ENCODE measurements at regions not wholly inside any gene's neighbourhood (a gene's known extent, or its start where the extent isn't known, plus 50 kb on each side); places are given as distances from the start of the nearest gene placed in this dataset.

GRCh38 chr3:99269606-99270351 lies 368.3 kb upstream of the DCBLD2 start:
- Mint-ChIP-seq H3K4me1 (ENCODE audit: low read depth) (no peaks in the 10 kb centered on the region), H3K27me3 (ENCODE audit: low read depth) (no peaks in the 10 kb centered on the region), H3K27ac (no peak overlapping the region), H3K4me3 (ENCODE audit: low read depth) (no peak overlapping the region), H3K9me3 (peaks cover 5% of the 10 kb centered on the region), H3K36me3 (ENCODE audit: low read depth) (no peaks in the 10 kb centered on the region)
- intact Hi-C loops (cut with micrococcal nuclease), result no loop called here
- no peak for DNase-seq (ENCODE audit: low spot score)

GRCh38 chr3:99256788-99257187 lies 355.3 kb upstream of the DCBLD2 start:
- no peak overlapping the region for H3K27ac Mint-ChIP-seq
- no peak for DNase-seq (ENCODE audit: low spot score)
- H3K9me3 Mint-ChIP-seq, result peaks cover 6% of the 10 kb centered on the region
- H3K4me3 Mint-ChIP-seq (ENCODE audit: low read depth), result no peak overlapping the region
- H3K27me3 Mint-ChIP-seq (ENCODE audit: low read depth), result no peaks in the 10 kb centered on the region
- intact Hi-C loops (cut with micrococcal nuclease), result no loop called here
- no peaks in the 10 kb centered on the region for H3K4me1 Mint-ChIP-seq (ENCODE audit: low read depth)
- H3K36me3 Mint-ChIP-seq (ENCODE audit: low read depth), result no peaks in the 10 kb centered on the region

GRCh38 chr3:99253963-99254355 lies 352.5 kb upstream of the DCBLD2 start:
- intact Hi-C loops (cut with micrococcal nuclease), result no loop called here
- no peaks in the 10 kb centered on the region for H3K27me3 Mint-ChIP-seq (ENCODE audit: low read depth)
- peaks cover 6% of the 10 kb centered on the region for H3K9me3 Mint-ChIP-seq
- DNase-seq (ENCODE audit: low spot score), result no peak
- H3K4me3 Mint-ChIP-seq (ENCODE audit: low read depth), result no peak overlapping the region
- H3K27ac Mint-ChIP-seq, result no peak overlapping the region
- H3K4me1 Mint-ChIP-seq (ENCODE audit: low read depth), result no peaks in the 10 kb centered on the region
- H3K36me3 Mint-ChIP-seq (ENCODE audit: low read depth), result no peaks in the 10 kb centered on the region

GRCh38 chr3:99250821-99251355 lies 349.4 kb upstream of the DCBLD2 start:
- Mint-ChIP-seq H3K4me3 (ENCODE audit: low read depth) (no peak overlapping the region), H3K4me1 (ENCODE audit: low read depth) (no peaks in the 10 kb centered on the region), H3K27ac (no peak overlapping the region), H3K9me3 (no peaks in the 10 kb centered on the region), H3K36me3 (ENCODE audit: low read depth) (no peaks in the 10 kb centered on the region), H3K27me3 (ENCODE audit: low read depth) (no peaks in the 10 kb centered on the region)
- DNase-seq (ENCODE audit: low spot score), result no peak
- intact Hi-C loops (cut with micrococcal nuclease), result no loop called here

GRCh38 chr3:99250272-99250671 lies 348.8 kb upstream of the DCBLD2 start:
- intact Hi-C loops (cut with micrococcal nuclease), result no loop called here
- no peak for DNase-seq (ENCODE audit: low spot score)
- H3K4me1 Mint-ChIP-seq (ENCODE audit: low read depth), result no peaks in the 10 kb centered on the region
- H3K4me3 Mint-ChIP-seq (ENCODE audit: low read depth), result no peak overlapping the region
- no peak overlapping the region for H3K27ac Mint-ChIP-seq
- no peaks in the 10 kb centered on the region for H3K27me3 Mint-ChIP-seq (ENCODE audit: low read depth)
- no peaks in the 10 kb centered on the region for H3K9me3 Mint-ChIP-seq
- H3K36me3 Mint-ChIP-seq (ENCODE audit: low read depth), result no peaks in the 10 kb centered on the region

- no peaks in the 10 kb centered on the region for H3K36me3 Mint-ChIP-seq (ENCODE audit: low read depth)
- no peak overlapping the region for H3K27ac Mint-ChIP-seq
- no peaks in the 10 kb centered on the region for H3K9me3 Mint-ChIP-seq
- H3K4me3 Mint-ChIP-seq (ENCODE audit: low read depth), result no peak overlapping the region
- intact Hi-C loops (cut with micrococcal nuclease), result no loop called here
- DNase-seq (ENCODE audit: low spot score), result no peak
- H3K27me3 Mint-ChIP-seq (ENCODE audit: low read depth), result no peaks in the 10 kb centered on the region
- no peaks in the 10 kb centered on the region for H3K4me1 Mint-ChIP-seq (ENCODE audit: low read depth)
These were observed 348.1 kb upstream of the DCBLD2 start for GRCh38 chr3:99249627-99250026.

- no peaks in the 10 kb centered on the region for H3K9me3 Mint-ChIP-seq
- intact Hi-C loops (cut with micrococcal nuclease), result no loop called here
- H3K27me3 Mint-ChIP-seq (ENCODE audit: low read depth), result no peaks in the 10 kb centered on the region
- no peak overlapping the region for H3K27ac Mint-ChIP-seq
- H3K4me1 Mint-ChIP-seq (ENCODE audit: low read depth), result no peaks in the 10 kb centered on the region
- no peak overlapping the region for H3K4me3 Mint-ChIP-seq (ENCODE audit: low read depth)
- DNase-seq (ENCODE audit: low spot score), result no peak
- H3K36me3 Mint-ChIP-seq (ENCODE audit: low read depth), result no peaks in the 10 kb centered on the region
These were observed 347.4 kb upstream of the DCBLD2 start for GRCh38 chr3:99248913-99249312.

- Mint-ChIP-seq H3K4me3 (ENCODE audit: low read depth) (no peak overlapping the region), H3K27ac (no peak overlapping the region), H3K9me3 (no peaks in the 10 kb centered on the region), H3K27me3 (ENCODE audit: low read depth) (no peaks in the 10 kb centered on the region), H3K36me3 (ENCODE audit: low read depth) (no peaks in the 10 kb centered on the region), H3K4me1 (ENCODE audit: low read depth) (no peaks in the 10 kb centered on the region)
- DNase-seq (ENCODE audit: low spot score), result no peak
- intact Hi-C loops (cut with micrococcal nuclease), result no loop called here
These were observed 346.6 kb upstream of the DCBLD2 start for GRCh38 chr3:99248130-99248529.

- no peaks in the 10 kb centered on the region for H3K9me3 Mint-ChIP-seq
- H3K36me3 Mint-ChIP-seq (ENCODE audit: low read depth), result no peaks in the 10 kb centered on the region
- H3K27me3 Mint-ChIP-seq (ENCODE audit: low read depth), result no peaks in the 10 kb centered on the region
- no peak for DNase-seq (ENCODE audit: low spot score)
- H3K27ac Mint-ChIP-seq, result no peak overlapping the region
- no peaks in the 10 kb centered on the region for H3K4me1 Mint-ChIP-seq (ENCODE audit: low read depth)
- no peak overlapping the region for H3K4me3 Mint-ChIP-seq (ENCODE audit: low read depth)
- intact Hi-C loops (cut with micrococcal nuclease), result no loop called here
These were observed 344.6 kb upstream of the DCBLD2 start for GRCh38 chr3:99246010-99246654.

- H3K27ac Mint-ChIP-seq, result no peak overlapping the region
- no peak overlapping the region for H3K4me3 Mint-ChIP-seq (ENCODE audit: low read depth)
- no peaks in the 10 kb centered on the region for H3K9me3 Mint-ChIP-seq
- no peaks in the 10 kb centered on the region for H3K4me1 Mint-ChIP-seq (ENCODE audit: low read depth)
- no peak for DNase-seq (ENCODE audit: low spot score)
- H3K36me3 Mint-ChIP-seq (ENCODE audit: low read depth), result no peaks in the 10 kb centered on the region
- H3K27me3 Mint-ChIP-seq (ENCODE audit: low read depth), result no peaks in the 10 kb centered on the region
- intact Hi-C loops (cut with micrococcal nuclease), result no loop called here
These were observed 340.8 kb upstream of the DCBLD2 start for GRCh38 chr3:99242271-99242670.

- Mint-ChIP-seq H3K4me1 (ENCODE audit: low read depth) (no peaks in the 10 kb centered on the region), H3K27me3 (ENCODE audit: low read depth) (no peaks in the 10 kb centered on the region), H3K27ac (no peak overlapping the region), H3K4me3 (ENCODE audit: low read depth) (no peak overlapping the region), H3K9me3 (no peaks in the 10 kb centered on the region), H3K36me3 (ENCODE audit: low read depth) (no peaks in the 10 kb centered on the region)
- intact Hi-C loops (cut with micrococcal nuclease), result no loop called here
- DNase-seq (ENCODE audit: low spot score), result no peak
These were observed 339.2 kb upstream of the DCBLD2 start for GRCh38 chr3:99240700-99241099.

- Mint-ChIP-seq H3K4me3 (ENCODE audit: low read depth) (no peak overlapping the region), H3K4me1 (ENCODE audit: low read depth) (no peaks in the 10 kb centered on the region), H3K36me3 (ENCODE audit: low read depth) (no peaks in the 10 kb centered on the region), H3K27ac (no peak overlapping the region), H3K27me3 (ENCODE audit: low read depth) (no peaks in the 10 kb centered on the region), H3K9me3 (no peaks in the 10 kb centered on the region)
- DNase-seq (ENCODE audit: low spot score), result no peak
- intact Hi-C loops (cut with micrococcal nuclease), result no loop called here
These were observed 335.1 kb upstream of the DCBLD2 start for GRCh38 chr3:99236576-99236975.

GRCh38 chr3:99232696-99233095 lies 331.2 kb upstream of the DCBLD2 start:
- H3K27me3 Mint-ChIP-seq (ENCODE audit: low read depth), result no peaks in the 10 kb centered on the region
- no peaks in the 10 kb centered on the region for H3K36me3 Mint-ChIP-seq (ENCODE audit: low read depth)
- intact Hi-C loops (cut with micrococcal nuclease), result no loop called here

More at GRCh38 chr3:99232696-99233095, 331.2 kb upstream of the DCBLD2 start:
- no peak for DNase-seq (ENCODE audit: low spot score)
- no peak overlapping the region for H3K4me3 Mint-ChIP-seq (ENCODE audit: low read depth)
- H3K9me3 Mint-ChIP-seq, result no peaks in the 10 kb centered on the region
- no peaks in the 10 kb centered on the region for H3K4me1 Mint-ChIP-seq (ENCODE audit: low read depth)
- no peak overlapping the region for H3K27ac Mint-ChIP-seq

Measured in activated T-helper 2 cell treated with anti-CD3 and anti-CD28 coated beads, Interferon-gamma antibody, Interleukin-2, Interleukin-4, amounts not matched to agents 10 μg/mL and 5 μg/mL and 100 μg/mL, durations not matched to agents 14 hours and 24 hours and 36 hours (primary cell).